Activated CD4-positive, alpha-beta T cell treated with anti-CD3 and anti-CD28 coated beads, Interleukin-2, amount 10 ng/mL, durations not matched to agents 7 days and 5 days (primary cell): ENCODE measurements at regions not wholly inside any gene's neighbourhood (a gene's known extent, or its start where the extent isn't known, plus 50 kb on each side); places are given as distances from the start of the nearest gene placed in this dataset.
A peak's percentile ranks its signal among the peaks of the same experiment; 100 is the strongest.
"Not testable (repeated sequence)": the region's sequence is repeated elsewhere in the genome, so short reads cannot be mapped to it uniquely, and the experiment has no call there.

ENCODE experiments used
- CTCF ChIA-PET: fragments of 350-600 bp; sonication (Branson Sonifier 250); formaldehyde crosslinking; loops from one replicate; lab custom pipeline; 2021; ENCODE audit warnings: antibody characterized with exemption; lab: Charles Lee
- POLR2A ChIA-PET: fragments of 350-600 bp; sonication (Branson Sonifier 250); formaldehyde crosslinking; loops from one replicate; lab custom pipeline; 2021; ENCODE audit warnings: antibody characterized with exemption; lab: Charles Lee
- DNase-seq: peaks from one replicate; pipeline ENCODE4 v3.0.0-alpha.2; 2020
- H3K27ac Mint-ChIP-seq: one replicate; pipeline ENCODE4 v1.8.0; 2021; ENCODE audit warnings: mild to moderate bottlenecking, moderate library complexity, mixed read lengths
- H3K27me3 Mint-ChIP-seq: one replicate; pipeline ENCODE4 v1.8.0; 2021; ENCODE audit warnings: mixed read lengths
- H3K36me3 Mint-ChIP-seq: one replicate; pipeline ENCODE4 v1.8.0; 2021; ENCODE audit warnings: low read depth, mixed read lengths
- H3K4me1 Mint-ChIP-seq: one replicate; pipeline ENCODE4 v1.8.0; 2021; ENCODE audit warnings: mixed read lengths
- H3K4me3 Mint-ChIP-seq: one replicate; pipeline ENCODE4 v1.8.0; 2021; ENCODE audit warnings: mild to moderate bottlenecking, moderate library complexity, mixed read lengths
- H3K9me3 Mint-ChIP-seq: one replicate; pipeline ENCODE4 v1.8.0; 2021; ENCODE audit warnings: mixed read lengths

DNA sequence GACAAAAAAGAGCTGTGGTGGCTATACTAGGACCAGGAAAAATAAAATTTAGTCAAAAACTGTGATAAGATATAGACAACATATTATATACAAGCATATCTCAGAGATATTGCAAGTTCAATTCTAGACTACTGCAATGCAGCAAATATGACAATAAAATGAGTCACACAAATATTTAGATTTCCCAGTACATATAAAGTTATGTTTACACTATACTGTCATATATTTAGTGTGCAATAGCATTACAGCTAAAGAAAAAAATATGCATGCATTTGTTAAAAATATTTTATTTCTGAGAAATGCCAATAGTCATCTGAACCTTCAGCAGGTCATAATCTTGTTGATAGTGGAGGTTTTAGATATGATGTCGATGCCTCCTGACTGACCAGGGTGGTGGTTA is 72.1 kb downstream of the AKR1C4 start:
- H3K27me3 Mint-ChIP-seq = peaks cover 2% of the 10 kb centered on the region
- H3K36me3 Mint-ChIP-seq = peaks cover 8% of the 10 kb centered on the region
- H3K9me3 Mint-ChIP-seq = peaks cover 14% of the 10 kb centered on the region
- DNase-seq = no peak
- no peak overlapping the region for H3K4me3 Mint-ChIP-seq
- POLR2A ChIA-PET = no interaction called here
- H3K4me1 Mint-ChIP-seq = peaks cover 19% of the 10 kb centered on the region
- H3K27ac Mint-ChIP-seq = no peak overlapping the region
- CTCF ChIA-PET = no interaction called here

DNA sequence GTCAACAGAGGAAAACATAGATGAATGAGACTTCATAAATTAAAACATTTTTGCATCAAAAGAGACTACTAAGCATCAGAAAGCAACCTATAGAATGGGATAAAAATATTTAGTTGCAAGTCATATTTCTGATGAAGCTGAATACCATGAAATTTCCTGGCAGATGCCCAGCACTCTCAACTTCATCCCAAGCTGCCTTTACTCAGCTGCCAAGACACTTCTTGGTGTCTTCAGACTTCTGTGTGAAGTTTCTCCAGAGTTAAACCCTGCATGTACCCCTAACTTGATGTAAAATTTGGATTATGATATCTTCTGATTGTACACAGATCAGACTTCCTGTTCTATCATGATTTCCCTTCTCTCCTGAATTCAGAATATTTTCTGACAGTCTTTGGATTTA is 73.2 kb downstream of the AKR1C4 start:
- H3K9me3 Mint-ChIP-seq = peaks cover 10% of the 10 kb centered on the region
- peaks cover 20% of the 10 kb centered on the region for H3K4me1 Mint-ChIP-seq
- CTCF ChIA-PET = no interaction called here
- POLR2A ChIA-PET = no interaction called here
- H3K4me3 Mint-ChIP-seq = no peak overlapping the region
- H3K27ac Mint-ChIP-seq = no peak overlapping the region
- no peak for DNase-seq
- peaks cover 5% of the 10 kb centered on the region for H3K36me3 Mint-ChIP-seq
- H3K27me3 Mint-ChIP-seq = peaks cover 2% of the 10 kb centered on the region

DNA sequence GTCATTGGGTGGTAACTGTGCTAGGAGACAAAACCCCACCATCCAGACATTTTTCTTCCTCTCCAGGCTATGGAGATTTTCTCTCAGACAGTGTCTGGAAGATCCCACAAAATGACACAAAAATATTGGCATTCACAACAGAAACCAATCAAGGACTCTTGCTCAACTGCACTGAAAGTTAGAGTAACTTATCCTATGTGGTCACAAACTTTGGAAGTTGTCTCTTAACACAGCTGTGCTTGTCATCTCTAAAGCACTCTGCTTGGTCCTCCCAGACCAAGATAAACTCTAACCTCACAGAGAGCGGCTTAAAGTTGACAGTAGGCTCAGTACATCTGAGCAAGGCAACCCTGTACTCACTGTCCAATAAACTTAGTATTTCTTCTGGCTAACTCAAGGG is 74.9 kb downstream of the AKR1C4 start:
- ChIA-PET POLR2A (no interaction called here), CTCF (no interaction called here)
- Mint-ChIP-seq H3K36me3 (peaks cover 7% of the 10 kb centered on the region), H3K27ac (no peak overlapping the region), H3K4me1 (peaks cover 20% of the 10 kb centered on the region), H3K27me3 (peaks cover 2% of the 10 kb centered on the region), H3K4me3 (no peak overlapping the region), H3K9me3 (peaks cover 10% of the 10 kb centered on the region)
- DNase-seq = no peak

DNA sequence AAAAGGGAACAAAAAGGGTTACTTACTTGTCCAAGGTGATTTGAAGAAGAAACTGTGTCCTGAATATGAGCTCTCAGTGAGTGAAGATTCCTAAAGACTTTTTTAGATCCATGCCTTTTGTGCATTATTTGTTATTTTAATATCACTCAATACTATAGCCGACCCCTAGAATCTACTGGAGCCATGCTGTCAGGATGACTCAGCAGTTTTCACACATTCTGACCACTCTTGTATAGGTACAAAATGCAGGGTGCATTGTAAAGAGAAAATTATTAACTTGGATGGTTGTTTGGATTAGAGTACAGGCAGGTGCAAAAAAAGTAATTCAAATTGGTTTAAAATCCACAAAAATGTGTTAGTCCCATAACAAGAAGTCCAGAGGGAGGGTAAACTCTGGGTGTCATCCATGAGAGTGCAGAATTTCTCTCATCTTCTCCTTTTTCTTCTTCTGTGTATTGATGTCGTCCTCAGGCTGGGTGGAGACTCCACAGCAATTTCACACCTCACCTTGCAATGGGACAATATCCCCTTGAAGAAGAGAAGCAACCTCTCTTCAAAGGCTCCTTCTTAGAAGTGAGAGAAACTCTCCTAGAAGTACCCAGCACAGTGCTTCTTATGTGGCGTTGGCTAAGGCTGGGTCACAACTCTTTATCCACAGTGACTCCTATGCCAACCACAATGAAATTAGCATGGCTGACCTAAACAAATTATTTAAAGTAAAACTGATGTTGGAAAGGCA is 75.6 kb downstream of the AKR1C4 start:
- ChIA-PET CTCF (no interaction called here), POLR2A (no interaction called here)
- H3K27ac Mint-ChIP-seq = peak overlapping the region; percentile 54

DNA sequence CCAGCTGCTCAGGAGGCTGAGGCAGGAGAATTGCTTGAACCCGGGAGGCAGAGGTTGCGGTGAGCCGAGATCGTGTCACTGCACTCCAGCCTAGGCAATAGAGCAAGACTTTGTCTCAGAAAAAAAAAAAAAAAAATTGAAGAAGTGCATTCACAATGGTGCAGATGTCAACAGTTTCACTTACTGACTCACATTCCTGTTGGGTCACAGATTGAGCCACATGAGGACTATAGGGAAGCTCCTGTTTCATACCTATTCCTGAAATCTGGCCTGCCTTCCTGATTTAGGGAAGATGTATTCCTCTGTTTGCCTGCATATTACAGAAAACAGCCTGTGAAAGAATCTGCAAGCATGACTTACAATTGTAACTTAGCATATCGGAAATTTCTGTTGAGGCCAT is 78.2 kb downstream of the AKR1C4 start:
- peaks cover 20% of the 10 kb centered on the region for H3K4me1 Mint-ChIP-seq
- H3K27me3 Mint-ChIP-seq = peaks cover 10% of the 10 kb centered on the region
- H3K36me3 Mint-ChIP-seq = peaks cover 13% of the 10 kb centered on the region
- ChIA-PET POLR2A (no interaction called here), CTCF (interaction anchor here (0.9 kb wide), 1 partner anchor 9 kb away, joined by 5 read pairs; no protein-coding TSS in a partner anchor)
- H3K9me3 Mint-ChIP-seq = peaks cover 9% of the 10 kb centered on the region
- H3K4me3 Mint-ChIP-seq = no peak overlapping the region
- no peak for DNase-seq
- H3K27ac Mint-ChIP-seq = no peak overlapping the region

More for the DNA sequence above, 75.6 kb downstream of the AKR1C4 start:
- H3K4me1 Mint-ChIP-seq = peaks cover 20% of the 10 kb centered on the region
- peaks cover 2% of the 10 kb centered on the region for H3K36me3 Mint-ChIP-seq
- H3K4me3 Mint-ChIP-seq = no peak overlapping the region
- DNase-seq = peak; percentile 19
- H3K9me3 Mint-ChIP-seq = peaks cover 5% of the 10 kb centered on the region
- H3K27me3 Mint-ChIP-seq = peaks cover 2% of the 10 kb centered on the region

DNA sequence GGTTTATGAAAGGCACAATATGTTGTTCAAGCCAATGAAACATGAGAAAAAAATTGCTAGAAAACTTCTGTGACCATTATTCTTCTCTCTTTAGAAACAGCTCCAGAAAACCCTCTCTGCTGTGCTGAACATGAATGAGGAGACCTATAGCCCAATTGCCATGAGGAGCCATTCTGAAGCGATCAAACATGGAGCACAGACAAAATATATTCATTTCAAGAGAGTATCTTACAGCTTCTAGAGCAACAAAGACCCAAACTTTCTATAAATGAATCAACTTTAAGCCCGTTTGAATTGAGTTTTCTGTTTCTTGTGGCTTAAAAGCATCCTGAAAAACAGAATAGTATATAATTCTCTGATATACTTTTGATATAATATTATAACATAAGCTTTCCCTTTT is 83.4 kb upstream of the UCN3 start:
- POLR2A ChIA-PET = no interaction called here
- no peak for DNase-seq
- H3K4me1 Mint-ChIP-seq = peaks cover 34% of the 10 kb centered on the region
- H3K27me3 Mint-ChIP-seq = peaks cover 16% of the 10 kb centered on the region
- H3K9me3 Mint-ChIP-seq = peaks cover 4% of the 10 kb centered on the region
- CTCF ChIA-PET = interaction anchor here (1.7 to 4.1 kb wide), 2 partner anchors 11 to 431 kb away, joined by 4 to 17 read pairs; no protein-coding TSS in a partner anchor
- H3K27ac Mint-ChIP-seq = no peak overlapping the region
- H3K4me3 Mint-ChIP-seq = no peak overlapping the region
- H3K36me3 Mint-ChIP-seq = peaks cover 21% of the 10 kb centered on the region

DNA sequence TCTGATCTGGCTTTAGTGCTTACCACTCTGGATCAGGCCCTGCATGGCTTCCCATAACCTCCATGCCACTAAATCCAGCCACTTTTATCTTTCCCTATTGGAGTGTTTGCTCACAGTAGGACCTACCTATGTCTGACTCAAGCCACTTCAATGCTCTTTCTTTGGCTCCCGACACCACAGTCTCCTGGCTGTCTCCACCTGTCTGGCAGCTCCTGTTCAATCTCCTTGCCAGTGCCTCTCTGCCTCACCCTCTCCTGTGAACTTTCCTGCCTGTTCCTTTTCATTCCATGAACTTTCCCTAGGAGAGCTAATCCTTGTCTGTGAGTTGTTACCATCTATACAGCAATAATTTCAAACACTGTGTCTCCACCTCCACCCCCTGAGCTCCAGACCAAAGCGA is 82.6 kb upstream of the UCN3 start:
- Mint-ChIP-seq H3K4me1 (peaks cover 36% of the 10 kb centered on the region), H3K9me3 (peaks cover 4% of the 10 kb centered on the region), H3K4me3 (no peak overlapping the region), H3K36me3 (peaks cover 21% of the 10 kb centered on the region), H3K27me3 (peaks cover 16% of the 10 kb centered on the region), H3K27ac (no peak overlapping the region)
- POLR2A ChIA-PET = no interaction called here
- CTCF ChIA-PET = interaction anchor here (1.7 to 4.1 kb wide), 2 partner anchors 10 to 432 kb away, joined by 4 to 17 read pairs; no protein-coding TSS in a partner anchor
- no peak for DNase-seq

DNA sequence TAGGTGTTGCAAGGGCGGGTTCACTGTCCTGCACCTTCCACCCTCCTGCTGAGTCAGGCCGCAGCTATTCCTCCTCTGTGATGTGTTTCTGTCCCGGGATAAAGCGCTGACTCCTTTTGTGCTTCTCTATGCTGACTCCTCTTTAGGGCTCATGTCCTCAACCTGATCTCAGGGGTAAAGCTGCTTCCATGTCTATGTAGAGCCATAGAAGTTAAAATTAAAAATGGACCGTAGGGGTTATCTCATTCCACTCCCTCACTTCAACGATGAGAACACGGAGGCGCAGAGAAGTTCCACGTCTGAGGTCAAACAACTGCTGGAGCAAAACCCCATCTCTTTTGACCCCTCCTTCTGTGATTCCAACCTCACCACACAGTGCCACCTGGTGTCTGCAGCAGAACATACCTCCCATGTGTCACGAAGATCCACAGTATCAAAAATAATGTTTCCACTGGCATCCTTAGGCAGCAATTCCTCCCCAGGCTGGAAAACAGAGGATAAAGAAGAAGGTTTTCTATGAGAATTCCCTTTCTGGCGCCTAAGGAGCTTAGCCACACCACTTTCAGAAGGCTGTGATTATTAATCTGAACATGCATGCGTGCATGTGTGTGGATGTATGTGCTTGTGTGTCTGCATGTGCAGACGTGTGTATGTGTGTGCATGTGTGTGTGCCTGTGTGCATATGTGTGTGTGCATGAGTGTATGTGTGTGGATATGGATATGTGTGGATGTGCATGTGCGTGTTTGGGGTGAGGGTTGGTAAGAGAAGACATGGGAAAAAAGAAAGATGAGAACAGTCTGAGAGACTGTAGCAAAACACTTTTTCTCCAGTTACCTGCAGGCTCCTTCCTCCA is 81.2 kb upstream of the UCN3 start:
- Mint-ChIP-seq H3K4me3 (no peak overlapping the region), H3K27ac (peak overlapping the region; percentile 84), H3K36me3 (peaks cover 16% of the 10 kb centered on the region), H3K4me1 (peaks cover 36% of the 10 kb centered on the region), H3K9me3 (no peaks in the 10 kb centered on the region), H3K27me3 (peaks cover 14% of the 10 kb centered on the region)
- CTCF ChIA-PET = interaction anchor here (0.6 to 4.1 kb wide), 6 partner anchors 9 to 1189 kb away, joined by 3 to 17 read pairs (median 6); no protein-coding TSS in a partner anchor
- POLR2A ChIA-PET = no interaction called here
- DNase-seq = peak; percentile 72

DNA sequence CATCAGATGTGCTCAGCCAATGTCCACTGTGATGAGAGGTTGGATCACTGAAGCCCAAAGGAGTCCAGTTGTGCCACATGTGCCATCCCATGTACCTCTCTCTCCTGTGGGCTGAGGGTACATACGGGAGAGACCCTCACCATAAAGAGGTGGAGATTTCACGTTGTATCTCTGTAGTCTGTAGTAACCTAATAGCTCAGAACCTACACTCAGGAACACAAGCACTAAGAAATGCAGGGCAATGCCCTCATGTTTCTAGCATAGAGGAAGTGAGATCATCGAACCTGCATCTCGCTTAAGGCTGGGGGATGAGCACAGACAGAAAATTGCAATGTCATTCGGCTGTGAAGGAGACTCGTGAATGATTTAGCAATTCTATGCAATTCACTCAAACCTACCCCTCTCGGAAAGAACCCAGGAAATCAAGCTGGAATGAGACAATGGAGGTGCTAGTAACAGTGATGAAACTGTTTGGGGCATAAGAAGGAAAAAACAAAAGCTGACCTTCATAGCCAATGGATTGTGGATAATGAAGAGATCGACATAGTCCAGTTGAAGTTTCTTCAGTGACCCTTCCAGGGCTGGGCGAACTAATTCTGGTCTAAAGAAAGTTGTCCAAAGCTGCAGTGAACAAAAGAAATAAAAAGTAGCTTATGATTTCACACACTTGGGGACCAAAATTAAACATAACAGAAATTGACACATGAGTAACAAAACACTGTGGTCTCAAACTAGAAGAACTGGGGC is 80.3 kb upstream of the UCN3 start:
- POLR2A ChIA-PET = no interaction called here
- CTCF ChIA-PET = interaction anchor here (0.6 to 4.1 kb wide), 4 partner anchors 9 to 434 kb away, joined by 4 to 17 read pairs (median 10); no protein-coding TSS in a partner anchor
- Mint-ChIP-seq H3K27ac (peak overlapping the region; percentile 84), H3K4me3 (peak overlapping the region; percentile 1), H3K9me3 (peaks cover 7% of the 10 kb centered on the region), H3K27me3 (peaks cover 9% of the 10 kb centered on the region), H3K4me1 (peaks cover 39% of the 10 kb centered on the region), H3K36me3 (peaks cover 20% of the 10 kb centered on the region)
- peak; percentile 60 for DNase-seq

DNA sequence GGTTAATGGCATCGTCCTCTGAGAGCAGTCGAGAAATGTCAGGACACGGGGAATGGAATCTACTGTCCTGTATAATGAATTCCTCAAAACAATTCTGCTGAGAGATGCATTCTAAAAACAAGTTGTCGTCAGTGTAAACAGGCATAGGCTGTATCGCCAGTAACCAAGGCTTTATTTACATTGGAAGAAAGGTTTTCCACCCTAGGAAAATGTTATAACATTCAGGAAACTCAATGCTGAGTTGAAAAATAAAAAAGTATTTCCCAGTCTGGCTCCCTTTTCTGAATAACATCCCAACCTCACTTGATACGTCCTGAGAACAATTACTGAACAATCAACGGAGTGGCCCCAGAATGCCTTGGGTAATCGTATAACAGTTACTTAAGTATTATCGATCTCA is 79.6 kb upstream of the UCN3 start:
- no peak overlapping the region for H3K27ac Mint-ChIP-seq
- CTCF ChIA-PET = interaction anchor here (1.9 to 4.1 kb wide), 3 partner anchors 9 to 435 kb away, joined by 8 to 17 read pairs (median 13); no protein-coding TSS in a partner anchor
- H3K36me3 Mint-ChIP-seq = peaks cover 16% of the 10 kb centered on the region
- H3K4me1 Mint-ChIP-seq = peaks cover 39% of the 10 kb centered on the region
- peaks cover 8% of the 10 kb centered on the region for H3K9me3 Mint-ChIP-seq
- no peak overlapping the region for H3K4me3 Mint-ChIP-seq
- no peak for DNase-seq
- POLR2A ChIA-PET = no interaction called here
- peaks cover 2% of the 10 kb centered on the region for H3K27me3 Mint-ChIP-seq

DNA sequence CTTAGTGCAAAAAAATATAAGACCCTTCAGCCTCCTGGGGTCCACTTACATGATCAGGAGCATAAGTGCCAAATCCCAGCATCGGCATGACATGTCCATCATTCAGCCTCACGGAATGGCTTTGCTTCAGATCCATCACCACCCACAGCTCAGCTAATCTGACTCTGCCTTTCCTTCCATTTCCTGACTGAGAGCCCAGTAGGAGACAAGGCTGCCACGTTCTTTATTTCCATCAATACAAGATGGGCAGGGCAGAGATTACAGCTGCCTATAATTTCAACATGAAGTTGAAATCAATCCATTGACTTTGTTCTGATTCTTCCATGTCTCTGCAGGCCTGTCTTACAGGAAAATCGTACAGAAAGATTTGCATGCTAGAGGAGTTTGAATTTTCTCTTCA is 76.4 kb upstream of the UCN3 start:
- Mint-ChIP-seq H3K4me1 (peaks cover 55% of the 10 kb centered on the region), H3K27ac (no peak overlapping the region), H3K9me3 (peaks cover 11% of the 10 kb centered on the region), H3K36me3 (peaks cover 29% of the 10 kb centered on the region), H3K4me3 (no peak overlapping the region), H3K27me3 (no peaks in the 10 kb centered on the region)
- DNase-seq = no peak
- CTCF ChIA-PET = no interaction called here
- POLR2A ChIA-PET = no interaction called here

DNA sequence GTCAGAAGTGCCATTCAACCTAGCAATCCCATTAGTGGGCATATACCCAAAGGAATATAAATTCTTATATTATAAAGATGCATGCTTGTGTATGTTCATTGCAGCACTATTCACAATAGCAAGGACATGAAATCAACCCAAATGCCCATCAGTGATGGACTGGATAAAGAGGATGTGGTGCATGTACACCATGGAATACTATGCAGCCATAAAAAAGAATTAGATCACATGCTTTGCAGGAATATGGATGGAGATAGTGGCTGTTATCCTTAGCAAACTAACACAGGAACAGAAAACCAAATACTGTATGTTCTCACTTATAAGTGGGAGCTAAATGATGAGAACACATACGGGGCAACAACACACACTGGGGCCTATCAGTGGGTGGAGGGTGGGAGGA is 75.5 kb upstream of the UCN3 start:
- POLR2A ChIA-PET, CTCF ChIA-PET, H3K27me3 Mint-ChIP-seq, H3K4me3 Mint-ChIP-seq, DNase-seq, H3K27ac Mint-ChIP-seq: not testable (repeated sequence)
- Mint-ChIP-seq H3K36me3 (peaks cover 37% of the 10 kb centered on the region), H3K9me3 (peaks cover 11% of the 10 kb centered on the region), H3K4me1 (peaks cover 54% of the 10 kb centered on the region)
